ENCODE measurements at regions not wholly inside any gene's neighbourhood (a gene's known extent, or its start where the extent isn't known, plus 50 kb on each side); places are given as distances from the start of the nearest gene placed in this dataset.

DNA sequence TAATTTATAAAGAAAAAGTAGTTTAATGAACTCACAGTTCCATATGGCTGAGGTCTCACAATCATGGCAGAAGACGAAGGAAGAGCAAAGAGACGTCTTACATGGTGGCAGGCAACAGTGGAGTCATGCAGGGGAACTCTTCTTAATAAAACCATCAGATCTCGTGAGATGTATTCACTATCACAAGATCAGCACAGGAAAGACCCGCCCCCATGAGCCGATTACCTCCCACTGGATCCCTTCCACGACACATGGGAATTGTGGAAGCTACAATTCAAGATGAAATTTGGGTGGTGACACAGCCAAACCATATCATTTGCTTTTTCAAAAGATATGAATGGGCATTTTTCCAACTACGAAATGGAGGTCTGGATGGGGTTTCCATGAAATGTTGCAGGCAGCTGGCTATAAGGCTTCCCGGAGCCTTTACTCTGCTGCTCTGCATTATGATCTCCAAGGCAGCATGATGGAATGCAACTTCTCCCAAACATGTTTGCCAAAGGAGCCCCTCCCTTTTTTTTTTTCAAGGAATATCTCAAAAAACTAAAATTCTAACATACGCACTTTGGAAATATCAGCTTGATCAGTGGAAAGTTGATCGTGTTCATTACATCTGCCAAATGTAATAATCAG is 189.7 kb downstream of the MEX3B start:
- WGBS, 3 donors, result 77 to 84% (median 82%) methylated on average over 10 of the region's 10 CpGs

DNA sequence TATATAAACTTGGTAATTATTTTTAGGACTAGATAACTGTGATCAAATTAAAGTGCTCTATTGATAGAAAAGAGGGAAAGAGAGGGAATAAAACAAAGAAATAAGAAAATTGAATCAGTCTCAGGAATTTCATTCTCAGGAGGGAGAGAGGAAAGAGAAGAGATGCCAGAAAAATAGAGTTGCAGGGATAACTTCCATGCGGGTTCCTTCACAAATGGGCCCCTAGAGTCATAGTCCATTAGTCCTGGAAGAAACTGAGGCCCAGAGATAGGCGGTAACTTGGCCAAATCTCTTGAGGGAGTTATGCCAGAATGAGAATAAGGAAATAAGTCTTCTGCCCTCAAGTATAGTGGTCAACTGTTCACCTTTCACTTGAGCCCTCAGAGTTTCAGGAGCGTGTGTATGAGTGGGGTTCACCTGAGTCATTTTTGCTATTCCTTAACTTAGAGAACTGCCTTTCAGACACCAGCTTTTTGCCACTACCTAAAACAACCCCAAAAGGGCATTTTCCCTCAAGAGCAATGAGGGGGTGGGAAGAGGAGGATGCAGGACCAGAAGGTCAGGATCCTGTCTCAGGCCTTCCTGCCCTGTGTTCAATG is 192.6 kb downstream of the MEX3B start:
- H3K27me3 ChIP-seq, result no peaks in the 10 kb centered on the region
- DNase-seq, result no peak
- H3K4me3 ChIP-seq, result no peak overlapping the region
- no peaks in the 10 kb centered on the region for H3K4me1 ChIP-seq (ENCODE audit: insufficient read depth)
- WGBS, 3 donors, result 83 to 97% (median 86%) methylated on average over 3 of the region's 3 CpGs
- no peak overlapping the region for H3K27ac ChIP-seq
- intact Hi-C loops (cut with DNase I), result loop anchor here in 1 of 4 donors (10.0 kb wide), 1 partner anchor 68 kb away; no protein-coding TSS in a partner anchor
- TF ChIP-seq EP300 (IDR thresholded peaks at IDR 0.05) (no peak), POLR2A (IDR thresholded peaks at IDR 0.05) (no peak)
- TF ChIP-seq, protein P1, sequence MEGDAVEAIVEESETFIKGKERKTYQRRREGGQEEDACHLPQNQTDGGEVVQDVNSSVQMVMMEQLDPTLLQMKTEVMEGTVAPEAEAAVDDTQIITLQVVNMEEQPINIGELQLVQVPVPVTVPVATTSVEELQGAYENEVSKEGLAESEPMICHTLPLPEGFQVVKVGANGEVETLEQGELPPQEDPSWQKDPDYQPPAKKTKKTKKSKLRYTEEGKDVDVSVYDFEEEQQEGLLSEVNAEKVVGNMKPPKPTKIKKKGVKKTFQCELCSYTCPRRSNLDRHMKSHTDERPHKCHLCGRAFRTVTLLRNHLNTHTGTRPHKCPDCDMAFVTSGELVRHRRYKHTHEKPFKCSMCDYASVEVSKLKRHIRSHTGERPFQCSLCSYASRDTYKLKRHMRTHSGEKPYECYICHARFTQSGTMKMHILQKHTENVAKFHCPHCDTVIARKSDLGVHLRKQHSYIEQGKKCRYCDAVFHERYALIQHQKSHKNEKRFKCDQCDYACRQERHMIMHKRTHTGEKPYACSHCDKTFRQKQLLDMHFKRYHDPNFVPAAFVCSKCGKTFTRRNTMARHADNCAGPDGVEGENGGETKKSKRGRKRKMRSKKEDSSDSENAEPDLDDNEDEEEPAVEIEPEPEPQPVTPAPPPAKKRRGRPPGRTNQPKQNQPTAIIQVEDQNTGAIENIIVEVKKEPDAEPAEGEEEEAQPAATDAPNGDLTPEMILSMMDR (IDR thresholded peaks at IDR 0.05), result no peak
- no peaks in the 10 kb centered on the region for H3K36me3 ChIP-seq
- H3K9me3 ChIP-seq, result no peaks in the 10 kb centered on the region

More for the DNA sequence above, 189.7 kb downstream of the MEX3B start:
- Histone ChIP-seq H3K27ac (no peak overlapping the region), H3K4me3 (no peak overlapping the region), H3K4me1 (ENCODE audit: insufficient read depth) (no peaks in the 10 kb centered on the region), H3K36me3 (no peaks in the 10 kb centered on the region), H3K27me3 (no peaks in the 10 kb centered on the region), H3K9me3 (no peaks in the 10 kb centered on the region)
- no peak for DNase-seq
- intact Hi-C loops (cut with DNase I), result loop anchor here in 1 of 4 donors (10.0 kb wide), 1 partner anchor 71 kb away; no protein-coding TSS in a partner anchor
- TF ChIP-seq POLR2A (IDR thresholded peaks at IDR 0.05), result no peak
- TF ChIP-seq, protein P1 (IDR thresholded peaks at IDR 0.05), result no peak
- no peak for TF ChIP-seq EP300 (IDR thresholded peaks at IDR 0.05)

DNA sequence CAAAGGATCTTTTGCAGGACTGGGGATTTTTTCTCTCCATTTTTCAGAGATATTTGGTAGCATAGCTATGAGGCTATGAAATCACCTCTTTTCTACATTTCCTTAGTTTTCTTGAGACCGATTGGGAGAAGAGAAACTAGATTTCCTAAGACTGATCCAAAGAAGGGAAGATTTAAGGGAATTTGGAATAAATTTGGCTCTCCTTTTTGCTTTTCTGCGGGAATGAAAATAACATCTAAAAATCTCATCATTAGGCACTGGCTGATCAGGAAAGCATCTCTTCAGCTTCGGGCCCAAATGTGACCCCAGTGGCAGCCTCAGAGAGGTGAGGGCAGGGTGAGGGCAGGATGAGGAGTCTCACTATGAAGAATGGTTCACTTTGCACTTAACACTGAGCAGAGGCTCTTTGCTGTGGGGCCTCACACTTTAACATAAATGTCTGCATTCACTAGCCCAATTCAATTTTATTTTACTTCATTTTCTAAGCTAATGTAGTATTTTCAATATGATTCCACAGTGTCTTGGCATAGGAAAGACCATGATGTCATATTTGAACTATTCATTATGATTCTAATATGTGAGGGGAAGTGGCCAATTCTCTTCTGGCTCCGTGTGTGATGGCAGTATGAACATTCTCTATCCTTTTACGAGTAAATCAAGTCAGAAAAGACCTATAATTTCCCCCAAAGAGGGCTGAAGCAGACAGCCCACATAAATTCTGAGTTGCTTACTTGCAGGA is 193.2 kb downstream of the MEX3B start:
- Histone ChIP-seq H3K9me3 (no peaks in the 10 kb centered on the region), H3K36me3 (no peaks in the 10 kb centered on the region), H3K27me3 (no peaks in the 10 kb centered on the region), H3K27ac (no peak overlapping the region), H3K4me3 (no peak overlapping the region), H3K4me1 (ENCODE audit: insufficient read depth) (no peaks in the 10 kb centered on the region)
- no peak for DNase-seq
- no peak for TF ChIP-seq EP300 (IDR thresholded peaks at IDR 0.05)
- TF ChIP-seq, protein P1 (IDR thresholded peaks at IDR 0.05), result no peak
- TF ChIP-seq POLR2A (IDR thresholded peaks at IDR 0.05), result no peak
- 39 to 54% (median 51%) methylated on average over 5 of the region's 5 CpGs for WGBS, 3 donors
- intact Hi-C loops (cut with DNase I), result loop anchor here in 1 of 4 donors (10.0 kb wide), 1 partner anchor 68 kb away; no protein-coding TSS in a partner anchor

DNA sequence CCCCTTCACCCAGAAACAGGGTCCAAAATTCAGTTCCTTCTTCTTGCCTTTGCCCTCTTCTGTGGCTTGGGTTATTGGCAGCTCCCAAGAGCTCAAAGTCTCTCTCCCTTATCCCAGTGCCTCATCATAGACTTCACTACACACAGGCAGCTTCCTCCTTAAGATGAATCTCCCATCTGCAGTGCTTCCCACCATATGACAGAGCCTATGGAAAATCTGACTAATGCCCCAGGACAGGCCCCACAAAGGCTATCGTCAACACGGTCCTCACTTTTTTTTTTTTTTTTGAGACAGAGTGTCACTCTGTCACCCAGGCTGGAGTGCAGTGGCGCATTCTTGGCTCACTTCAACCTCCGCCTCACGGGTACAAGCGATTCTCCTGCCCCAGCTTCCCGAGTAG is 194.1 kb downstream of the MEX3B start:
- Histone ChIP-seq H3K36me3 (no peaks in the 10 kb centered on the region), H3K27me3 (no peaks in the 10 kb centered on the region), H3K4me3 (no peak overlapping the region), H3K9me3 (no peaks in the 10 kb centered on the region), H3K27ac (no peak overlapping the region), H3K4me1 (ENCODE audit: insufficient read depth) (no peaks in the 10 kb centered on the region)
- WGBS, 3 donors, result 81 to 89% (median 85%) methylated on average over 7 of the region's 7 CpGs
- TF ChIP-seq, protein P1 (IDR thresholded peaks at IDR 0.05), result no peak
- TF ChIP-seq EP300 (IDR thresholded peaks at IDR 0.05) (no peak), POLR2A (IDR thresholded peaks at IDR 0.05) (no peak)
- intact Hi-C loops (cut with DNase I), result loop anchor here in 1 of 4 donors (10.0 kb wide), 1 partner anchor 67 kb away; no protein-coding TSS in a partner anchor
- DNase-seq, result no peak
